AML-193 (cell line): ENCODE measurements at regions not wholly inside any gene's neighbourhood (a gene's known extent, or its start where the extent isn't known, plus 50 kb on each side); places are given as distances from the start of the nearest gene placed in this dataset.
A peak's percentile ranks its signal among the peaks of the same experiment; 100 is the strongest.
"Not testable (repeated sequence)": the region's sequence is repeated elsewhere in the genome, so short reads cannot be mapped to it uniquely, and the experiment has no call there.

Experiments
- DNase-seq, 2 experiments: peaks; one replicate each; lab custom pipeline; 2025; lab: John Stamatoyannopoulos, UW

DNA sequence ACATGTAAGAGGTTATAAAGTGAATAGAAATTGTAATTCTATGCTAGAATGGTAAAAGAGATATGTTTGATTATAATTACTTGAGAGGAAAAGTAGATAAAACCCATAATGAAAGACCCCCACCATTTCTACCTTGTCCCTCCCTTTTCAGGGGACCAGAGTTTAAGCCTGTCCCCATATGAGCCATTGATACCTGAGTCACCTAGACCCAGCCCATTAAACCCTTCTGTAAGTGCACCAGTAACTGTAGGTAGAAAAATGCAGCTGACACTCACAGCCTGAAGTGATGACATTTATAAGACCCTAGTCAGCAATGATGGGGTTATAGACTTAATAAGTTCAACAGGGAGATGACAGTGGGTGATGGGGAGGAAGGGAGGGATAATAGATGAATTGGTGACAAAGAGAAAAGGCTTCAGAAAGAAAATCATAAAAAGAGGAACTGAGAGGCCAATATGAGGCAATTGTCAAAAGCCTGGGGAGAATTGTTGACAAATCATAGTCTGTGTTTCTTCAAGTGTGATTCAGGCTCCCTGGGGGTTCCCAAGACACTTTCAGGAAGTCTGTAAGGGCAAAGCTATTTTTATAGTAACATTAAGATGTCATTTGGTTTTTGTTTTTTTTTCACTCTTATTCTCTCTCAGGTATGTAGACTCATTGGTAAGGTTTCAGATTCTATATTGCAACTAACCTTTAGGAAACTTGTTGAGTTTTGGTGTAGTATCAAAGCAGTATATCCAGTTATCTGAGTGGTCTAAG is 544.2 kb downstream of the SATB2 start:
- peak; percentile 38 to 45 for DNase-seq

DNA sequence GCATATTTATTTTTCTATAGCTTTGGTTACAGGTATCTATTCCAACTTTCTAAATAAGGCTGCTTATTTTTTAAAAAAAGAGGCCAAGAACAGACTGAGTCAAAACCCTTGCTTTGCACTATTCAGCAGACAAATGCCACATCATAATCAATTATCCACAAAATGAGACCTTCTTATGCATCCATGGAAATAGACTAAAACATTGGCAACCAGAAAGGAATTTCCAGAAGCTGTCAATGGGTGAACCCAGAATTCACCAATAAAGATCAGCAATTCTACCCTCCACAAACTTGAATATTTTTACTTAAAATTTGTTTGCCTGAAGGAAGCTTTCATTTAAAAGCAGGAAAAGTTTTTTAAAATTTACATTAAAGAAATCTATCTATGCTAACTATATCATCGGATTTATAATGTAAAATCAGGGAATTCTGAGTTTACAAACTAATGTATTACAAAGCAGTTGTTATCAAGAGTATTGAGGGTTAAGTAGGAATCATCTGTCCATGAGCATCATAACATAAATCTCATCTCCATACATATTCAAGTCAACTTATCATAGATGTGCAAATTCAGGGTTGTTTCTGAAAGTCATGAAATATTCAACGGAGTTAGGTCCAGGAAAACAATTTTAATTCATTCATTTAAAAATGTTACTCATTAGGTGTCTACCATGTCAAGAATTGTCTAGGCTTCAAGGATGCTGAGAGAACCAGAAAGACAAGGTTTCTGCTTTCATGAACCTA is 548.0 kb downstream of the SATB2 start:
- DNase-seq: no peak

DNA sequence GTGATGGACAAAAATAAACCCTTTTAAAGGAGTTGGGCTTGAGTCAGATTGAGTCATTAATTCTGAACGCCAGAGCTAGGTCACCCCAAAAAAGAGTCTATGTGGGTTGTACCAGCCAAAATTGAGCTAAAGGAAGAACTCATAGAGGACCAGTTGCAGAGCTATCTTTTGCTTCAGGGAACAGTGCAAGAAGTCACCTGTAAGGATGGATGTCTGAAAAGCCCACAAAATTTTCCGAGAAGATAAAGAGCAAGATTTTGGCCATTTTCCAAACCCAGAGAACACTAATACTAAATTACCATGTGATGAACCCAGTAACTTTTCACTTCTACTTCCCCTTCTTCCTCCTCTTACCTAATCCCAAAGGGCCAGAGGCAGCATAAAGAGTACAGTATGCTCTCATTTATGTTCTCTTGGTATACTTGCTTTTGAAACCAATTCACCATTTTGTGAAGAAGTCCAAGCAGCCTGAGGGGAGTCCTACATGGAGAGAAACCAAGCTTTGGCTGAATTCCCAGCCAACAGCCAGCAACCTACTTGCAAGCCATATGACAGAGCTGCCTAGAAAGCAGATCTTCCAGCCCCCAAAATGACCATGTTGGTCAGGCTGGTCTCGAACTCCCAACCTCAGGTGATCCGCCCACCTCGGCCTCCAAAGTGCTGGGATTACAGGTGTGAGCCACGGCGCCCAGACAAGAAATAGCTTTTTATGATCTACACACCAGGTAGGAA is 551.7 kb downstream of the SATB2 start:
- peak in 1 of 2 experiments; percentile 16 for DNase-seq

DNA sequence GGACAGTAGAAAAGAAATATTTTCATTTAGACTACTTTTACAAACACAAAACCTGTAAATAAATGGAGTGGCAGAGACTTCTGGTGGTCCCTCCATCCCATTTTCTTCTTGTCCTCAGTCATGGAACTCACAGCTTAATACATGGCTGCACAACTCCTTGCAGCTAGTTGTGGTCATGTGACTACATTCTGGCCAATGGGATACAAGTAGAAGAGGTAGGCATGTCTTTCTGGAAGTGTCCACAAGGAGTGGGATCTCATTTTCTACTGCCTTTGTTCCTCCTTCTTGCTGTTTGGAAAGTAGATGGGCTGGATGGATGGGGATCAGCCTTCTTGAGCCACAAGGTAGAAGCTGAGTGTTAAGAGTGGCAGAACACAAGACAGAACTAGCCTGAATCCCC is 555.8 kb downstream of the SATB2 start:
- no peak for DNase-seq

DNA sequence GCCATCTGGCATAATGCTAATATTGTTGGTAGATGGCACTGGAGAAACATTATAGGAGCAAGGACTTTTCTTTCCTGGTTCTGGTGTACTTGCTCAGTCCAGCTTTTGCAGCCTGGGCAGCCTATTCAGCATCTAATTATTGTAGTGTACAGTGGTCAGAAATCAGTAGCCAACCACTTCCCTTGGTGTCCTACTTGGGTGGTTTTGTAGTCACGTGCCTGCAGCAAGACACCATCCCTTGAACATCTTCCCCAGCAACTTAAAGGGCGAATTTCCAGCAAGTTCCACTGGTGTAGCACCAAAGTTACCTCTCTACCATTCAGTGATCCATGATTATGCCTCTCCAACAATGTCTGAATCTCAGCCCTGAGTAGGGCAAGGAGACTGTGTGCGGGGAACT is 557.6 kb downstream of the SATB2 start:
- no peak for DNase-seq

DNA sequence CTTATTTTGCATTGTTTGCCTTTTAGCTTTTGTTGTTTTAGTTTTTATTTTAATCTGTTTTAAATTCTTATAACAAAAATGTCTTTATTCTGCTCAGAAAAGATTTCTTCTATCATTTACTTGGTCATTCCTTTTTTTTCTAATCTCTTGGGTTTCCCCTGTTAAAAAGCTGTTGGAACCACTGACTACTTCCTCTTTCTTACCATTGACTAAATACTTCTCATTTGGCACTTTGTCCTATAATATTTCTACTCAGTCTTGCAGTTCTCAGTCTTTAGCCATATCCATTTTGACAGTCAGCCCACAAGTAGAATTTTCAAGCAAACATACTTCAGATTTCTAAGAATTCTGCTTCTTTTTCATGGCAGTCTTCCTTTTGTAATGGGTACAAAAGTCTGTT is 567.2 kb downstream of the SATB2 start:
- peak; percentile 4 to 21 for DNase-seq

DNA sequence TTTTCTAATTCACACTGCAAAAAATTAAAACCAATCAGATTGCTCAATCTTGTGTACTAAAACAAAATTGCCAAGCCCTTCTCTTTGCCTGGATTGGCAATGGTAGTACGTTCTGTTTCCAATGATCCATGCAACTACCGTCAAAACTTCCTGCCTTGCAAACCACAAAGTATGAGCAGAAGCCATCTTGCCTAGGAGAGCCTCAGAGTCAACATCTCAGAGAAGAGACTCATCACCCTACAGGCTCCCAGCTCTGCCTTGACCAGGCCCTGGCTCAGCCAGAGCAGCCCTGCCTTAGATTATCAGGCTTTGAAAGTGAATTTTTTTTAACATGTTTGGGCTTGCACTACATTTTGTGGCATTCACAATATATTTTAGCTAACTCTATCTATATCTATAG is 574.1 kb downstream of the SATB2 start:
- DNase-seq: no peak

DNA sequence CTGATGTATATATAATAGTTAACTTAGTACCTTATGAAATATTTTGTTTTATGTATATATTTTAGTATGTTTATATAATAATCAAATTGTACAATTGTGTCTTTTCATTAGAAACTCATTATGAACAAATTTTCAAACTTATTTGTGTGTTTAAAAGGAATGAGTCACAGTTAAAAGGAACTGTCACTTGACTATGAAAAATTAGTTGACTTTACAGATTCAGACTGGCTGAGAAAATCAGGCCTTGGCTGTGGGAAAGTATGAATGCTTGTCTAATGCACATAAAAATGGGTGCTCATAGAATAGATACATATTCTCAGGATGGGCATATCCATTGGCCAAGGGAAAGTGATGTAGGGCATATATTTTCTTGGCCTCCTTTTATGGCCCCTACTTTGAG is 576.8 kb downstream of the SATB2 start:
- no peak for DNase-seq

DNA sequence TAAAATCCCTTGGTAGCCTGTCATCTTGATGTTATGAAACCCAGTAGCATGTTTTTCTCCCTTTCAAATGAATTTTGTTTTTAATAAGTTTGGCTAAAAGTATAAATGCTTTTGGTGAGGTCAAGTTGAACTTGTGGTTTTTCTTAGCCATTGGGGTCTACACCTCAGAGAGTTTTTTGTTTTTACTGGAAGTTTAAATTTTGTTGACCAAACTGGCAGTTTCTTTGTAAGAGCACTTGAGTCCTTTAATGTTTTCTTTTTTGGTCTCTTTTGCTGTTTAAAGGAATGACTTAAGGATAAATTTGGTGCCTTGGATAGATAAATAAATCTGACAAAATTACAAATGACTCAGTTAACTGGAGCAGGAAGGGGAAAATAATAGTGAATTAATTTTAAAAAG is 577.3 kb downstream of the SATB2 start:
- no peak for DNase-seq

DNA sequence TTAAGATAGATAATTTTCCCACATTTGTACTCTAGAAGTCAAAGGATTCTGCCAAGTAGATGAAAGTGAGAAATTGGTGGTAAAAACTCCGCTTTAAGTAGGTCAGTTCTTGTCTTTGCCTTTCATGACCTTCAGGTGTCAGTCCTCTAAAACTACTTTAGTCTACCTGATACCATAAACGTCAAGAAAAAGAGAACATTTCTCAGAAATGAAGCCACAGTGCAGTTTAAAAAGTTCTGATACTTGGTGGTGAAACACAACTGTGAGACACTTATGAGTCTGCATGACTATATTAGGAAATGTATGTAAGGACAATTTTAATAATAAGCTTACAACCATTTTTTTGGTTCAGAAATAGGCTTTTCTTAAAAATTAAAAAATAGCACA is 583.3 kb downstream of the SATB2 start:
- no peak for DNase-seq

DNA sequence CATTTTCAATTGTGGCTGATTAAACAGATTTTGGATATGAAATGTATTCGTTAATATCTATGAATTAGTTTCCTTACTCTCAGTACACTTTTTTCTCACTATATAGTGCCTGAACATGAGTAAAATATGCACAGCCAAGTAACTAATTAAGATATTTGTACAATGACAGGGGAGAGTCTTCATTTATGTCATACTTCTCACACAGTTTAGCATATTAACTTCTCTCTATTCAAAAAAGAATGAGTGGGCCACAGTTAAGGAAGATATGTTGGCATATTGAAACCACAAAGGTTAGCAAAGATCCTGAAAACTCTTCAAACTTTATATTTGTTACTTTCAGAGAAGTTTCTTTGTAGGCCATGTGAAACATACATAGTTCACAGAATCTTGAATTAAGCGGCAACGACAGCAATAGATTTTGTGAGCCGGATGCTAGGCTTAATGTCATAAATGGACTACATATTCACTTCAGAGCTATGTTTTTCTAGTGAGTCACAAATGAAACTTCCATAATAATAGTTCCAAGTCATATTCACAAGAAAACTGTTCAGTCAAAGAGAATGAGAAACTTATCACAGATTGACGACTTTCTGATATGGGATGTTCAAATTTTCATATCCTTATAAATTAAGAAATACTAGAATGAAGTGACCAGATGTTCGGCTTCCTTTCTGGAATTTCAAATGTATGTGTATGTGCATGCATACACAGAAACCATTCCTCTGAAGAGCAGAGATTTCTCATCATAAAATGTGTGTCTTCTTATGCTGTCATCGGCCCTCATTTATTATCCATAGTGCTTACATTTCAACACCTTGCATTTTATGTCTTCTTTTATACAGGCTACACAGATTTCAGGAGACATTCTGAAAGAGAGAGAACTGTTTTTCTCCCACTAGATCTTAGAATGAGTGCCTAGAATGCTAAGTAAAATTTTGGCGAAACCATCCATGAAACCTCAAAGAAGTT is 584.0 kb downstream of the SATB2 start:
- DNase-seq: no peak

DNA sequence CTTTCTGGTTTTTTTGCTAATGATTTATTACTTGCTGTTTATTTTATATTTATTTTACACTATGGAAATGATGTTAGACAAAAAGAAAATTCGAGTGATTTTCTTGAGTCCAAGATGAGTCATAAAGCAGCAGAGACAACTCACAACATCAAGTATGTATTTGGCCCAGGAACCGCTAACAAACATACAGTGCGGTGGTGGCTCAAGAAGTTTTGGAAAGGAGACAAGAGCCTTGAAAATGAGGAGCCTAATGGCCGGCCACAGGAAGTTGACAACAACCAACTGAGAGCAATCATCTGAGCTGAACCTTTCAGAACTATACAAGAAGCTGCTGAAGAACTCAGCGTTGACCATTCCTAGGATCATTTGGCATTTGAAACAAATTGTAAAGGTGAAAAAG is 594.1 kb downstream of the SATB2 start:
- no peak for DNase-seq

DNA sequence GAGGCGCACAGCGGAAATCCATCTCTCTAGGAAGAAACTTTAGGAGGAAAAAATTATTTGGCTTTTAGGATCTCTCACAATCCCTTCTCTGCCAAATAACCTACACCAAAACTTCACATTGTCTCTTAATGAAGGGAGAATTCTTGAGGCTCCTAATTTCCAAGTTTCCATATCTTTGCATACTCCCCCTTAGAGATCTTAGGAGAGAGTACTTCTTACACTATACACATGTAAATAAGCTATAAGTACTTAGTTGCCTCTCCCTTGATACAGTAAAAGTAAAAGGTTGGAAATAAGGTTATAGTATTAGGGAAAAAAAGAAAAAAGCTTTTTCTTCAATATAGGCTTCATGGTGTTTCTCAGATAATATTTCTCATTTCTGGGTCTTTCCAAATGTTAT is 596.7 kb downstream of the SATB2 start:
- DNase-seq: no peak

DNA sequence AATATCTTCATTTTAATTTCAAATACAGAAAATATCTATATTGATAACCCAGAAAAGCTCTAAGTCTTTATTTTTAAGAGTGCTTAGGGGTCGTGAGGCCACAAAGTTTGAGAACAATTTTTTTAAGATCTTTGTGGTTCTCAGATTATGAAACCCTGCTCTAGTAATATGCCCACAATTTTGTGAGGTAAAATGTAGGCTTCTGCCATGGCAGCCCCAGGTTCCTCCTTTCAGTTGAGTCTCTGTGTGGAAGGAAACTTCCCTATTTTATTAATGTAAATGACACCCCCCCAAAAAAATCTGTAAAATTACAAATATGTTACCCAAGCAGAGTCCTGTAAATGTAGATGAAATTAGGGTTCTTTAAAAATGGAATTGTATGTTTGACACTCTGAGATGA is 600.5 kb downstream of the SATB2 start:
- peak; percentile 7 to 15 for DNase-seq

DNA sequence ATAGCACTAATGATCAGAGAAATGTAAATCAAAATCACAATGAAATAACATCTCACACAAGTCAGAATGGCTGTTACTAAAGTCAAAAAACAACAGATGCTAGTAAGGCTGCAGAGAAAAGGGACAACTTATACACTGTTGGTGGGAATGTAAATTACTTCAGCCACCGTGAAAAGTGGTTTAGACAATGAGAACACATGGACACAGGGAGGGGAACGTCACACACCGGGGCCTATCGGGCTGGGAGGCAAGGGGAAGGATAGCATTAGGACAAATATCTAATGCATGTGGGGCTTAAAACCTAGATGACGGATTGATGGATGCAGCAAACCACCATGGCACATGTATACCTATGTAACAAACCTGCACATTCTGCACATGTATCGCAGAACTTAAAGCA is 602.0 kb downstream of the SATB2 start:
- not testable (repeated sequence) for DNase-seq

DNA sequence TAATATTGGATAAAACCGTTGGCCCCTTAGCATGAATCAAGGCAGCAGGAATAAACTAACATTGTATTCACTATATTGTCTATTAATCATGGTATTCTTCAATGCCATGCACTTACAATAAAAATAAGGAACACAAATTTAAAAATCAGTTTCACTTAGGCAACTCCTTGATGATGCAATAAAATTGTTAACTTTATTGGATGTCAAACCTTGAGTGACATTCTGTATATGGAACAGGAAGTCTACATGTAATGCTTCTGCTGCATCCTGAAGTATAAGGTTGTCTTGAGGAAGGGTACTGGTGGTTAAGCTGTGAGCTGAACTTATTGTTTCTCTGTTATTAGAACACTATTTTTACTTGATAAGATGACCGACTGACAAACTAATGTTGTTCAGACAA is 605.5 kb downstream of the SATB2 start:
- no peak for DNase-seq

DNA sequence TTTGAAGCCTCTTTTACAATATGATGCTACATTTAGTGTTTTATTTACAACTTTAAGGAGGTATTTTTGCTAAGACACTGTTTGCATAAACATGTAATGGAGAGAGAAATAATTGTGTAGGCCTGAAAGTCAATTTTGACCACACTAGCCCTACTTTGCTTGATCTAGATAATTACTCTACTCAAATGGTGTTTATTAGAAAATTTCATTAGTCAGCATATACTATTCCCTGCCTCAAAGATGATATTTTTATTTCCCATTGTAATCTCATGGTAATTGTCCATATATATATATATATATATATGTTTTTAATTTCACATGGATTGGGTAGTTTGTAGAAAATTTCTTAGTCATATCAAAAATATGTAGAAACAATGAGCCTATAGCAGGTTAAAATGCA is 632.2 kb downstream of the SATB2 start:
- DNase-seq: no peak

DNA sequence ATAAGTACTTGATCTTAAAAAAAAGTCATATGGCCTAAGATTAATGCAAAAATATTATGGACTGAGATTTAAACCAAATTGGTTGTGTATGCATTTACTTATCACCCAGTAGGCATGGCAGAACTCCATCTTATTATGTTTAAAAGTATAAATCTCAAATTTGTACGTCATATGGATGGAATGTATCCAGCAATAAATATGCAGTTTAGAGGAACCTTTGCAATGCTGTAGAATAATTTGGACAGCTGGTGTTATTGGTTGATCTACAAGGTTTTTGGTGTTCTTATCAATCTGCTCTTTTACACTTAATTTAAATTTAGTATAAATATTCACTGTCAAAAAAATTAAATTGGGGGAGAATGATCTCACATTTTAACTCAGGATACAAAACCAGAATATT is 640.2 kb downstream of the SATB2 start:
- DNase-seq: no peak

DNA sequence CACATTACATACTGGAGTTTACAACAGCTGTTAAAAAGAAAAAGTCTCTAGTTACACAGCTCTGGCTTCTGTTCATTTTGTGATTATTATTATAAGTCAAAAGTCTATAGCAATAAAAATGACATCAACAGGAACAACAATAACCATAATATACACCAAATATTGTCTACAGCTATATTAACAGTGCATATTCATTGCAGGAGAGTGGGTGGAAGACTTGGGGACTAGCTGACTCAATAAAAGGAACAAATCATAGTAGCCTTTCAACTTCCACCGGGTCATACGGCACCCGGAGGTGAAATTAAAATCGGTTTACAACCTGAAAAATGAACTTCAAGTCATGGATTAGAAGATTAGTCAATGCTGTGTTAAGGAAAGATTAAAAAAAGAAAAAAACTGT is 642.1 kb downstream of the SATB2 start:
- no peak for DNase-seq

DNA sequence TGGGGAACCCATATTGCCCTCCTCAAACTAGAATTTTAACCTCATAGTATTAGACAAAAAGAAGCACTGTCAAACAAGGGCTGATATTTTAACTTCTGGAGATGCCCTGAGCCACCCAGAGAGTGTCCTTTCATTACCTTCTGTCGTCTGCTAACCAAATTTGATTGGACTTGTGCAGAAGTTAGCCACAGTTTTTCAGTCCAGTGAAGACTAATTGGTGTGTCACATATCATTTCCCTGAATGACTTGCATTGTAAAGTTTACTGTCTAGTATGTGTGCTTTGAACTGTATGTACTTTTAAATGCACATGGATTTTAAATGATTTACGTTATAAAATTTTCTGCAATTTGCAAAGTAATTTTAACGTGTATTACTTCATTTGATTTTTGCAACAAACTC is 646.5 kb downstream of the SATB2 start:
- DNase-seq: no peak

DNA sequence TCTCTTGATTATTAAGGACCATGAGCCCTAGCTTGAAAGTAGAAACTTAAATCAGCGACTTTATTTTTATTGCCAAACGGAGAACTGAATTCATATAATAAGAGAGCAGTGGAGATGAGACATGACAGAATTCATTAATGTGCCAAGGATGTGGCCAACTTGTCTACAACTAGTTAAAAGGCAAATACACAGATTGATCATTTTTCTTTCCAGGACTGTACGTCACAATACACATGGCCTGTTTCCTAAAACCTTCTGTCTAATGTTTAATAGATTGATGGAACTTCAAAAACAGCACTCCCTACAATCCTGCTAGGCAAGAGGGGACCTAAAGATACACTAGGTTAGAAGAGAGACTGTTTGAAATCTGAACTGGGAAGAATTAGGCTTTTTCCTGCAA is 647.8 kb downstream of the SATB2 start:
- DNase-seq: no peak

DNA sequence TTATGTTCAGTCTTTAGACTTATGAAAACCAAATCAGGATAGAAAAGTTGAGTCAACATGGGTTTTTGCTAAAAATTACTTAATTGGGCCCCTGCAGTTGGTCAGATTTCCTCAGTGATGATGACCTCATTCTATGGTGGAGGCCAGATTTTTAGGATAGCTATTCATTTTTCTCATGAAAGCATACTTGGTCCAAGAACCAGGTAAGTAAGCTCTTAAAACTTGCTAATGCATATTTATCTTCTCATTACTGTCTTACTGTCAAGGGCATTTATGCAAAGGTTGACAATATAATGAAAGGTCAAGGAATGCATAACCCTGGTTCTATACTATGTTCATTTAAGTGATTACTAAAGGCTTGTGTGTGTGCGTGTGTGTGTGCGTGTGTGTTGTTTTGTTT is 650.6 kb downstream of the SATB2 start:
- no peak for DNase-seq
